ENCODE measurements at regions not wholly inside any gene's neighbourhood (a gene's known extent, or its start where the extent isn't known, plus 50 kb on each side); places are given as distances from the start of the nearest gene placed in this dataset.
"Not testable (repeated sequence)": the region's sequence is repeated elsewhere in the genome, so short reads cannot be mapped to it uniquely, and the experiment has no call there.

DNA sequence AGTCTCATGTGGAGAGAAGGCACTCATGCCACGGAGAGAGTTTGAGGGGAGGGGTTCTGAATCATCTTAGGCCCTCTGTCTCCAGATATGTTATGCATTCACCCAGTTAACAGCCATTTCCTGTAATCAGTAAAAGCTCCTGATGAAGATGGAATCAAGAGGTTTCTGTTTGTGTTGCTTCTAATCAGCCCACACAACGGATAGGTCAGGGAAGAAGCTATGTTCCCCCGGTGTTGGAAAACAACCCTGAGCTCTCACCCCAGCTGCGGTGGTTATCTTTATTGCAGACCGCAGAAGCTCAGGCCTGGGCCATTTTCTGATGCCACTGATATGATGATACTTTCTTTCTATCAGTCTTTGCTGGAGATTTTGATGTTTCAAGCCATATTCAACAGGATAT is 338.5 kb upstream of the ONECUT1 start:
- TF ChIP-seq, protein P1, sequence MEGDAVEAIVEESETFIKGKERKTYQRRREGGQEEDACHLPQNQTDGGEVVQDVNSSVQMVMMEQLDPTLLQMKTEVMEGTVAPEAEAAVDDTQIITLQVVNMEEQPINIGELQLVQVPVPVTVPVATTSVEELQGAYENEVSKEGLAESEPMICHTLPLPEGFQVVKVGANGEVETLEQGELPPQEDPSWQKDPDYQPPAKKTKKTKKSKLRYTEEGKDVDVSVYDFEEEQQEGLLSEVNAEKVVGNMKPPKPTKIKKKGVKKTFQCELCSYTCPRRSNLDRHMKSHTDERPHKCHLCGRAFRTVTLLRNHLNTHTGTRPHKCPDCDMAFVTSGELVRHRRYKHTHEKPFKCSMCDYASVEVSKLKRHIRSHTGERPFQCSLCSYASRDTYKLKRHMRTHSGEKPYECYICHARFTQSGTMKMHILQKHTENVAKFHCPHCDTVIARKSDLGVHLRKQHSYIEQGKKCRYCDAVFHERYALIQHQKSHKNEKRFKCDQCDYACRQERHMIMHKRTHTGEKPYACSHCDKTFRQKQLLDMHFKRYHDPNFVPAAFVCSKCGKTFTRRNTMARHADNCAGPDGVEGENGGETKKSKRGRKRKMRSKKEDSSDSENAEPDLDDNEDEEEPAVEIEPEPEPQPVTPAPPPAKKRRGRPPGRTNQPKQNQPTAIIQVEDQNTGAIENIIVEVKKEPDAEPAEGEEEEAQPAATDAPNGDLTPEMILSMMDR (IDR thresholded peaks at IDR 0.05): no peak
- no peak for TF ChIP-seq EP300 (IDR thresholded peaks at IDR 0.05)
- TF ChIP-seq POLR2AphosphoS5 (IDR thresholded peaks at IDR 0.05): no peak
- no peak for TF ChIP-seq POLR2A (IDR thresholded peaks at IDR 0.05; ENCODE audit: low read depth)
- 34% methylated on average over 5 of the region's 5 CpGs for WGBS
- DNase-seq (ENCODE audit: extremely low spot score): peak; percentile 53
- intact Hi-C loops (cut with DNase I): no loop called here
- Histone ChIP-seq H3K4me3 (no peak overlapping the region), H3K36me3 (no peaks in the 10 kb centered on the region), H3K27ac (replicated peaks in 1 of 4) (no peak overlapping the region), H3K27me3 (no peaks in the 10 kb centered on the region), H3K9me3 (no peaks in the 10 kb centered on the region), H3K4me1 (no peaks in the 10 kb centered on the region)

- TF ChIP-seq POLR2AphosphoS5 (IDR thresholded peaks at IDR 0.05) (no peak), EP300 (IDR thresholded peaks at IDR 0.05) (no peak), POLR2A (IDR thresholded peaks at IDR 0.05; ENCODE audit: low read depth) (no peak)
- TF ChIP-seq, protein P1 (IDR thresholded peaks at IDR 0.05): no peak
- Histone ChIP-seq H3K4me3 (no peak overlapping the region), H3K27ac (replicated peaks in 1 of 4) (no peak overlapping the region), H3K36me3 (no peaks in the 10 kb centered on the region), H3K9me3 (no peaks in the 10 kb centered on the region), H3K4me1 (no peaks in the 10 kb centered on the region), H3K27me3 (no peaks in the 10 kb centered on the region)
- 56% methylated on average over 4 of the region's 4 CpGs for WGBS
- peak; percentile 17 for DNase-seq (ENCODE audit: extremely low spot score)
- intact Hi-C loops (cut with DNase I): no loop called here
Observed at GRCh38 chr15:53126144-53126543, 336.0 kb upstream of the ONECUT1 start.

DNA sequence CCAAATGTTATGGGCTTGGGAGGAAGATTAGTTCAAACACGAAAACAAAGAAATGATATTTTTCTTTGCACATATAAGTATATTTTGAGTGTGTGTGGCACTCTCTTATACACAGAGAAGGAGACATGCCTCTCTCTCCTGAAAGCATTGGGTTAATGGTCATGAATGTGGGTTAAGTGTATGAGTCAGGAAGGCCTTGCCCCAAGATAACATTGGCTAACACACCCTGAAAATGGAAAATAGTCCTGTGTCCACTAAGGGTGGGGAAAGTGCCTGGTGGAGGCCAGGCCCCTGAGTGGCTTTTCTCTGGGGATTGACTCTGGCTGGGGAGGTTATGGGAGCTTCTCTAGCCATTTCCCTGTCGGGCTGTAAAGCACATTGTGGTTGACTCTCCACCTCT is 332.7 kb upstream of the ONECUT1 start:
- no peak overlapping the region for H3K27ac ChIP-seq (replicated peaks in 1 of 4)
- H3K4me3 ChIP-seq: no peak overlapping the region
- TF ChIP-seq EP300 (IDR thresholded peaks at IDR 0.05): no peak
- no peak for TF ChIP-seq POLR2AphosphoS5 (IDR thresholded peaks at IDR 0.05)
- TF ChIP-seq POLR2A (IDR thresholded peaks at IDR 0.05; ENCODE audit: low read depth): no peak
- TF ChIP-seq, protein P1 (IDR thresholded peaks at IDR 0.05): no peak
- 69% methylated on average over 2 of the region's 2 CpGs for WGBS
- intact Hi-C loops (cut with DNase I): no loop called here
- no peaks in the 10 kb centered on the region for H3K4me1 ChIP-seq
- DNase-seq (ENCODE audit: extremely low spot score): peak; percentile 50
- no peaks in the 10 kb centered on the region for H3K27me3 ChIP-seq
- H3K9me3 ChIP-seq: no peaks in the 10 kb centered on the region
- no peaks in the 10 kb centered on the region for H3K36me3 ChIP-seq

- intact Hi-C loops (cut with DNase I); H3K36me3 ChIP-seq; H3K27ac ChIP-seq (replicated peaks in 1 of 4); H3K9me3 ChIP-seq; DNase-seq (ENCODE audit: extremely low spot score); H3K4me1 ChIP-seq; H3K4me3 ChIP-seq; H3K27me3 ChIP-seq: not testable (repeated sequence)
Observed at GRCh38 chr15:53116915-53117314, 326.8 kb upstream of the ONECUT1 start.

DNA sequence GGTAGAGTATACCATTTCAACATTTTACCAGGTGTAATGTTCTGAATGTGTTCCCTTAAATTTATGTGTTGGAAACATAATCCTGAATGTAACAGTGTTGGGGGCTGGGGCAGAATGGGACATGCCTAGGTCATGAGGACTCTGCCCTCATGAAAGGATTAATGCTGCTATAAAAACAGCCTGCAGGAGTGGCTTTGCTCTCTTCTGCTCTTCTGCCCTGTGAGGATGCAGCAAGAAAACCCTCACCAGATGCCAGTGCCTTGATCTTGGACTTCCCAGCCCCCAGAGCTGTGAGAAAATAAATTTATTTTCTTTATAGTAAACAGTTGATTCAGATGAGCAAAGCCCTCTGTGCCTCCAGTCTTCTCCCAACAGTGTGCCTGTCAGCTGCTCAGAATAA is 326.0 kb upstream of the ONECUT1 start:
- no peak for TF ChIP-seq POLR2A (IDR thresholded peaks at IDR 0.05; ENCODE audit: low read depth)
- no peak for TF ChIP-seq POLR2AphosphoS5 (IDR thresholded peaks at IDR 0.05)
- TF ChIP-seq EP300 (IDR thresholded peaks at IDR 0.05): no peak
- TF ChIP-seq, protein P1 (IDR thresholded peaks at IDR 0.05): no peak
- H3K27ac ChIP-seq (replicated peaks in 1 of 4): no peak overlapping the region
- no peaks in the 10 kb centered on the region for H3K27me3 ChIP-seq
- no peak overlapping the region for H3K4me3 ChIP-seq
- DNase-seq (ENCODE audit: extremely low spot score): no peak
- intact Hi-C loops (cut with DNase I): no loop called here
- no peaks in the 10 kb centered on the region for H3K4me1 ChIP-seq
- H3K9me3 ChIP-seq: peaks cover 0 to 10% (median 3%) of the 10 kb centered on the region in 4 donors
- no peaks in the 10 kb centered on the region for H3K36me3 ChIP-seq

All from esophagus muscularis mucosa (tissue), 4 donors.